SK-N-SH (cell line): ENCODE measurements at regions not wholly inside any gene's neighbourhood (a gene's known extent, or its start where the extent isn't known, plus 50 kb on each side); places are given as distances from the start of the nearest gene placed in this dataset.

Experiments used
- CTCF ChIA-PET: fragments of 300-600, 350-600 bp; formaldehyde crosslinking; extraction: SDS; loops from one replicate; lab custom pipeline; 2021; lab: Yijun Ruan, JAX
- POLR2A ChIA-PET: fragments of 350-600 bp; sonication (Branson Sonifier 250); formaldehyde crosslinking; extraction: SDS; loops from one replicate; lab custom pipeline; 2020; ENCODE audit warnings: antibody characterized with exemption, inconsistent platforms; lab: Yijun Ruan, JAX
- DNase-seq: peaks from one replicate; pipeline ENCODE4 v3.0.0; 2012
- H2AFZ ChIP-seq: fragments of 200-600 bp; sonication (generic); 2 replicates; pipeline ENCODE4 v1.8.1; 2016; ENCODE audit warnings: antibody characterized with exemption, mild to moderate bottlenecking, low read depth
- H3F3A ChIP-seq: fragments of 200-600 bp; sonication (generic); replicated peaks from 2 replicates; pipeline ENCODE3; 2016; ENCODE audit warnings: antibody characterized with exemption, mild to moderate bottlenecking; ENCODE audit not compliant: insufficient read depth
- H3K27ac ChIP-seq, 2 experiments: fragments of 200-500 bp in 1 of 2; fragments of 200-600 bp in 1 of 2; sonication (Bioruptor generic) in 1 of 2; sonication (generic), shearing (Covaris generic) in 1 of 2; 2 replicates each; pipeline versions ENCODE4 v1.5.1 to v1.6.1; 2014 to 2016; ENCODE audit warnings: low read depth in 2 of 2, inconsistent platforms in 1 of 2, low read length in 1 of 2, mild to moderate bottlenecking in 1 of 2, mixed read lengths in 1 of 2
- H3K27me3 ChIP-seq: fragments of 200-600 bp; sonication (generic), shearing (Covaris generic); 2 replicates; pipeline ENCODE4 v1.6.1; 2016; ENCODE audit warnings: mixed run types; ENCODE audit not compliant: insufficient read depth
- H3K36me3 ChIP-seq, 2 experiments: fragments of 200-500 bp in 1 of 2; fragments of 200-600 bp in 1 of 2; sonication (Bioruptor generic) in 1 of 2; sonication (generic) in 1 of 2; replicated peaks in 1 of 2; 2 replicates each; pipeline versions ENCODE3 to v1.5.1; 2014 to 2016; ENCODE audit warnings: low read length in 1 of 2, mild to moderate bottlenecking in 1 of 2; ENCODE audit not compliant: insufficient read depth in 2 of 2, control insufficient read depth in 1 of 2
- H3K4me1 ChIP-seq, 2 experiments: fragments of 200-500 bp in 1 of 2; fragments of 200-600 bp in 1 of 2; sonication (Bioruptor generic) in 1 of 2; sonication (generic), shearing (Covaris generic) in 1 of 2; 2 replicates each; pipeline versions ENCODE4 v1.5.1 to v1.6.1; 2014 to 2016; ENCODE audit warnings: low read depth in 1 of 2, low read length in 1 of 2, mixed run types in 1 of 2; ENCODE audit not compliant: insufficient read depth in 2 of 2, control insufficient read depth in 1 of 2
- H3K4me2 ChIP-seq: fragments of 200-600 bp; sonication (generic), shearing (Covaris generic); 2 replicates; pipeline ENCODE4 v1.6.1; 2017; ENCODE audit warnings: mixed run types
- H3K4me3 ChIP-seq, 2 experiments: fragments of 200-500 bp in 1 of 2; fragments of 200-600 bp in 1 of 2; sonication (Bioruptor generic) in 1 of 2; sonication (generic), shearing (Covaris generic) in 1 of 2; 2 replicates each; pipeline versions ENCODE4 v1.5.1 to v1.8.1; 2014 to 2016; ENCODE audit warnings: low read depth in 2 of 2, inconsistent platforms in 1 of 2, low read length in 1 of 2, mild to moderate bottlenecking in 1 of 2, mixed read lengths in 1 of 2, moderate library complexity in 1 of 2
- H3K79me2 ChIP-seq: fragments of 200-600 bp; sonication (generic); 2 replicates; pipeline ENCODE4 v1.8.1; 2017; ENCODE audit warnings: mild to moderate bottlenecking; ENCODE audit not compliant: insufficient read depth
- H3K9ac ChIP-seq: fragments of 200-600 bp; sonication (generic); 2 replicates; pipeline ENCODE4 v1.6.1; 2017; ENCODE audit warnings: mixed run types
- H3K9me2 ChIP-seq: fragments of 200-600 bp; sonication (generic); 2 replicates; pipeline ENCODE4 v1.6.1; 2017; ENCODE audit warnings: mixed run types
- H3K9me3 ChIP-seq: fragments of 200-600 bp; sonication (generic); 2 replicates; pipeline ENCODE4 v1.6.1; 2017; ENCODE audit warnings: mixed run types, mild to moderate bottlenecking, moderate library complexity
- H4K20me1 ChIP-seq: fragments of 200-600 bp; sonication (generic); 2 replicates; pipeline ENCODE4 v1.6.1; 2017; ENCODE audit warnings: mild to moderate bottlenecking, mixed run types; ENCODE audit not compliant: insufficient read depth
- CHD2 ChIP-seq: fragments of 150-350 bp; IDR thresholded peaks from 2 replicates; pipeline ENCODE4 v1.6.1; 2018; ENCODE audit warnings: low read length; ENCODE audit not compliant: partially characterized antibody
- CTCF ChIP-seq: fragments of 200-600 bp; sonication (generic); IDR thresholded peaks from 2 replicates; pipeline ENCODE4 v1.6.1; 2017; ENCODE audit warnings: antibody characterized with exemption, mild to moderate bottlenecking, moderate library complexity
- ELF1 ChIP-seq: IDR thresholded peaks from 2 replicates; pipeline ENCODE4 v1.4.0; 2012
- EP300 ChIP-seq, 2 experiments: IDR thresholded peaks; 2 replicates each; pipeline versions ENCODE4 v1.4.0 to v1.6.1; 2012; ENCODE audit warnings: borderline replicate concordance in 1 of 2, low read depth in 1 of 2, low read length in 1 of 2
- FOXJ3 ChIP-seq: sonication (generic); formaldehyde crosslinking; IDR thresholded peaks from 2 replicates; pipeline ENCODE4 v1.5.1; 2020; ENCODE audit warnings: mild to moderate bottlenecking, missing genetic modification reagents
- GATA2 ChIP-seq: sonication (generic); formaldehyde crosslinking; IDR thresholded peaks from 2 replicates; pipeline ENCODE4 v1.5.0; 2020; ENCODE audit warnings: mild to moderate bottlenecking, missing genetic modification reagents
- JUND ChIP-seq: IDR thresholded peaks from 2 replicates; pipeline ENCODE4 v1.4.0; 2012
- MEF2A ChIP-seq: IDR thresholded peaks from 2 replicates; pipeline ENCODE4 v1.4.0; 2012; ENCODE audit warnings: low read depth, borderline replicate concordance
- NFIC ChIP-seq: IDR thresholded peaks from 2 replicates; pipeline ENCODE4 v1.4.0; 2012; ENCODE audit warnings: borderline replicate concordance
- POLR2AphosphoS5 ChIP-seq: IDR thresholded peaks from 2 replicates; pipeline ENCODE4 v1.6.1; 2012; ENCODE audit warnings: low read depth, low read length
- RAD21 ChIP-seq: IDR thresholded peaks from 2 replicates; pipeline ENCODE4 v1.6.1; 2012; ENCODE audit warnings: mild to moderate bottlenecking, low read length
- SIN3A ChIP-seq: IDR thresholded peaks from 2 replicates; pipeline ENCODE4 v1.6.1; 2012; ENCODE audit warnings: low read depth, mild to moderate bottlenecking, low read length, moderate library complexity, borderline replicate concordance
- SMC3 ChIP-seq: IDR thresholded peaks from 2 replicates; pipeline ENCODE4 v1.6.1; 2012; ENCODE audit warnings: low read depth, low read length, improper control_type of control experiment
- TAF1 ChIP-seq: IDR thresholded peaks from 2 replicates; pipeline ENCODE4 v1.6.1; 2012; ENCODE audit warnings: low read depth, mild to moderate bottlenecking, low read length, moderate library complexity, borderline replicate concordance
- YY1 ChIP-seq: IDR thresholded peaks from 2 replicates; pipeline ENCODE4 v1.4.0; 2012; ENCODE audit warnings: low read depth, mild to moderate bottlenecking
- WGBS: methylation state at CpG from one replicate; pipeline ENCODE4 v1.1.6; 2017; ENCODE audit warnings: low lambda C conversion rate; 5-methylcytosine and 5-hydroxymethylcytosine counted together
- TF ChIP-seq, protein P1 (sequence below): IDR thresholded peaks from 2 replicates; pipeline ENCODE4; 2012
- TF ChIP-seq, protein P2 (sequence below): IDR thresholded peaks from 2 replicates; pipeline ENCODE4 v1.6.1; 2012; ENCODE audit warnings: mild to moderate bottlenecking, low read depth, low read length, moderate library complexity

DNA sequence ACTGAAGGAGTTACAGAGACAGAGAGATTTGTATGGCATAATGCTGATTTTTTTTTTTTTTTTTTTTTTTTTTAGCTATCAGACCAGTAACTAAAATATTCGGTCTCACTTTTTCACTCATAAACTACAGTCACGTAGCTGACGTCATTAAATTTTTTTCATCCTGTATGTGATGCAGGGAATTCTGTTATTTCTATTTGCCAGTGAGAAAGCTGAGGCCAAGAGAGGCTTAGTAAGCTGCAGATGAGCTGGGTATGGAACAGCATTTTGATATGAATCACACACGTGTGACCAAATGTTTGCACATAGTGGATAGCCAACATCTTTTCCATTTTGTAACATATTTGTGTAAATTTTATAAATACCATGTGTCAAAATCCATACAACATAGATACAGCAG is 79.1 kb upstream of the EPB41L3 start:
- no peak for DNase-seq
- 9% methylated on average over 4 of the region's 4 CpGs for WGBS
- H3F3A ChIP-seq, result no peaks in the 10 kb centered on the region
- no peak overlapping the region for H2AFZ ChIP-seq
- no peak overlapping the region for H3K9ac ChIP-seq
- no peak overlapping the region for H3K4me3 ChIP-seq
- H3K9me2 ChIP-seq, result no peaks in the 10 kb centered on the region; the same call in 1 of the 2 replicates
- peaks cover 16% of the 10 kb centered on the region for H3K27me3 ChIP-seq
- H3K27ac ChIP-seq, result no peak overlapping the region
- H3K4me1 ChIP-seq, result no peaks in the 10 kb centered on the region
- no peaks in the 10 kb centered on the region for H3K36me3 ChIP-seq
- ChIA-PET CTCF (no interaction called here), POLR2A (no interaction called here)
- H3K9me3 ChIP-seq, result no peaks in the 10 kb centered on the region
- no peaks in the 10 kb centered on the region for H4K20me1 ChIP-seq
- TF ChIP-seq, protein P1, sequence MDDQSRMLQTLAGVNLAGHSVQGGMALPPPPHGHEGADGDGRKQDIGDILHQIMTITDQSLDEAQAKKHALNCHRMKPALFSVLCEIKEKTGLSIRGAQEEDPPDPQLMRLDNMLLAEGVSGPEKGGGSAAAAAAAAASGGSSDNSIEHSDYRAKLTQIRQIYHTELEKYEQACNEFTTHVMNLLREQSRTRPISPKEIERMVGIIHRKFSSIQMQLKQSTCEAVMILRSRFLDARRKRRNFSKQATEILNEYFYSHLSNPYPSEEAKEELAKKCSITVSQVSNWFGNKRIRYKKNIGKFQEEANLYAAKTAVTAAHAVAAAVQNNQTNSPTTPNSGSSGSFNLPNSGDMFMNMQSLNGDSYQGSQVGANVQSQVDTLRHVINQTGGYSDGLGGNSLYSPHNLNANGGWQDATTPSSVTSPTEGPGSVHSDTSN, result no peak
- TF ChIP-seq, protein P2, sequence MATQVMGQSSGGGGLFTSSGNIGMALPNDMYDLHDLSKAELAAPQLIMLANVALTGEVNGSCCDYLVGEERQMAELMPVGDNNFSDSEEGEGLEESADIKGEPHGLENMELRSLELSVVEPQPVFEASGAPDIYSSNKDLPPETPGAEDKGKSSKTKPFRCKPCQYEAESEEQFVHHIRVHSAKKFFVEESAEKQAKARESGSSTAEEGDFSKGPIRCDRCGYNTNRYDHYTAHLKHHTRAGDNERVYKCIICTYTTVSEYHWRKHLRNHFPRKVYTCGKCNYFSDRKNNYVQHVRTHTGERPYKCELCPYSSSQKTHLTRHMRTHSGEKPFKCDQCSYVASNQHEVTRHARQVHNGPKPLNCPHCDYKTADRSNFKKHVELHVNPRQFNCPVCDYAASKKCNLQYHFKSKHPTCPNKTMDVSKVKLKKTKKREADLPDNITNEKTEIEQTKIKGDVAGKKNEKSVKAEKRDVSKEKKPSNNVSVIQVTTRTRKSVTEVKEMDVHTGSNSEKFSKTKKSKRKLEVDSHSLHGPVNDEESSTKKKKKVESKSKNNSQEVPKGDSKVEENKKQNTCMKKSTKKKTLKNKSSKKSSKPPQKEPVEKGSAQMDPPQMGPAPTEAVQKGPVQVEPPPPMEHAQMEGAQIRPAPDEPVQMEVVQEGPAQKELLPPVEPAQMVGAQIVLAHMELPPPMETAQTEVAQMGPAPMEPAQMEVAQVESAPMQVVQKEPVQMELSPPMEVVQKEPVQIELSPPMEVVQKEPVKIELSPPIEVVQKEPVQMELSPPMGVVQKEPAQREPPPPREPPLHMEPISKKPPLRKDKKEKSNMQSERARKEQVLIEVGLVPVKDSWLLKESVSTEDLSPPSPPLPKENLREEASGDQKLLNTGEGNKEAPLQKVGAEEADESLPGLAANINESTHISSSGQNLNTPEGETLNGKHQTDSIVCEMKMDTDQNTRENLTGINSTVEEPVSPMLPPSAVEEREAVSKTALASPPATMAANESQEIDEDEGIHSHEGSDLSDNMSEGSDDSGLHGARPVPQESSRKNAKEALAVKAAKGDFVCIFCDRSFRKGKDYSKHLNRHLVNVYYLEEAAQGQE, result no peak
- no peak for TF ChIP-seq NFIC
- no peak overlapping the region for H3K4me2 ChIP-seq
- H3K79me2 ChIP-seq, result no peaks in the 10 kb centered on the region

GRCh38 chr18:5620289-5620688 is 76.5 kb upstream of the EPB41L3 start:
- Histone ChIP-seq H3K9ac (no peak overlapping the region), H4K20me1 (no peaks in the 10 kb centered on the region), H3K9me2 (no peaks in the 10 kb centered on the region; the same call in 1 of the 2 replicates), H3K9me3 (no peaks in the 10 kb centered on the region), H2AFZ (no peak overlapping the region), H3F3A (no peaks in the 10 kb centered on the region), H3K4me1 (no peaks in the 10 kb centered on the region), H3K79me2 (no peaks in the 10 kb centered on the region), H3K36me3 (no peaks in the 10 kb centered on the region), H3K4me2 (no peak overlapping the region), H3K4me3 (no peak overlapping the region), H3K27ac (no peak overlapping the region), H3K27me3 (no peaks in the 10 kb centered on the region)
- ChIA-PET CTCF (interaction anchor here (1.2 kb wide), 1 partner anchor 9 kb away, joined by 3 read pairs; no protein-coding TSS in a partner anchor), POLR2A (no interaction called here)
- no peak for TF ChIP-seq MEF2A
- TF ChIP-seq CHD2, result no peak
- no peak for TF ChIP-seq FOXJ3 (CRISPR knock-in tag)
- TF ChIP-seq YY1, result no peak
- TF ChIP-seq POLR2AphosphoS5, result no peak
- no peak for TF ChIP-seq SIN3A
- no peak for TF ChIP-seq GATA2 (CRISPR knock-in tag)
- TF ChIP-seq ELF1, result no peak
- TF ChIP-seq JUND, result no peak
- TF ChIP-seq CTCF, result no peak
- no peak for TF ChIP-seq RAD21
- no peak for TF ChIP-seq SMC3
- TF ChIP-seq EP300 (IDR thresholded peaks at IDR 0.05; ENCODE audit: borderline replicate concordance in 1 of 2, low read depth in 1 of 2, low read length in 1 of 2), result no peak
- no peak for TF ChIP-seq TAF1
- 25% methylated on average over 3 of the region's 3 CpGs for WGBS
- DNase-seq, result no peak
